T-helper 17 cell (primary cell): ENCODE measurements at regions not wholly inside any gene's neighbourhood (a gene's known extent, or its start where the extent isn't known, plus 50 kb on each side); places are given as distances from the start of the nearest gene placed in this dataset.

Source experiments
- ATAC-seq: fragments of 150-1000 bp; cut with Tn5 transposase; 2 replicates; pipeline ENCODE4 v1.10.0; 2021; ENCODE audit warnings: mild to moderate bottlenecking, moderate library complexity
- DNase-seq, 3 donors: peaks; one replicate each; pipeline versions ENCODE4 v3.0.0 to v3.0.0-alpha.2; 2020 to 2021
- H3K9me3 ChIP-seq: one replicate; pipeline ENCODE4 v1.7.0; 2013; ENCODE audit warnings: low read length, mild to moderate bottlenecking; ENCODE audit not compliant: control insufficient read depth, poor library complexity, severe bottlenecking
- H3K27ac Mint-ChIP-seq: one replicate; pipeline ENCODE4 v1.8.0; 2022; ENCODE audit warnings: mild to moderate bottlenecking, moderate library complexity, mixed read lengths
- H3K27me3 Mint-ChIP-seq: one replicate; pipeline ENCODE4 v1.8.0; 2022; ENCODE audit warnings: mixed read lengths
- H3K36me3 Mint-ChIP-seq: one replicate; pipeline ENCODE4 v1.8.0; 2022; ENCODE audit warnings: low read depth, mixed read lengths
- H3K4me1 Mint-ChIP-seq: one replicate; pipeline ENCODE4 v1.8.0; 2022; ENCODE audit warnings: mild to moderate bottlenecking, mixed read lengths
- H3K4me3 Mint-ChIP-seq: one replicate; pipeline ENCODE4 v1.8.0; 2022; ENCODE audit warnings: mild to moderate bottlenecking, moderate library complexity, mixed read lengths

DNA sequence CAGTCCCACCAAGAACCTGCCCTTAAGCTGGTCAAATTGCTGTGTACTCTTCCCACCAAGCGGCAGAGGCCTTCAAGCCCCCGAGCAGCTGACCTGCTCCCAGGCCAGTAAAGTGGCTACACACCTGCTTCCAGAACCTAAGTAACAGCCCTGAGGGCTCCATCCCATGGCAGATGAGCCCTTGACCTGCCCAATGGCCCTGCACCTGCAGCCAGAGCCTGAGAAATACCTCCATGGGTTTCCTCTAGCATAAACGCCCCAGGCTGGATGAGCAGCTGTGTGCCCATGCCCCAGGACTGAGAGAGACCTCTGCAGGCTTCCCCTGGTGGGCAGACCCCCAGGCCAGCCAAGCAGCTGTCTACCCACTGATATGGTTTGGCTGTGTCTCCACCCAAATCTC is 123.0 kb upstream of the LAMA2 start:
- no peak overlapping the region for H3K4me3 Mint-ChIP-seq
- peaks cover 15% of the 10 kb centered on the region for H3K27me3 Mint-ChIP-seq
- no peak overlapping the region for H3K27ac Mint-ChIP-seq
- DNase-seq (no peak), ATAC-seq (no peak)
- no peaks in the 10 kb centered on the region for H3K9me3 ChIP-seq
- H3K4me1 Mint-ChIP-seq = no peaks in the 10 kb centered on the region
- H3K36me3 Mint-ChIP-seq = no peaks in the 10 kb centered on the region

DNA sequence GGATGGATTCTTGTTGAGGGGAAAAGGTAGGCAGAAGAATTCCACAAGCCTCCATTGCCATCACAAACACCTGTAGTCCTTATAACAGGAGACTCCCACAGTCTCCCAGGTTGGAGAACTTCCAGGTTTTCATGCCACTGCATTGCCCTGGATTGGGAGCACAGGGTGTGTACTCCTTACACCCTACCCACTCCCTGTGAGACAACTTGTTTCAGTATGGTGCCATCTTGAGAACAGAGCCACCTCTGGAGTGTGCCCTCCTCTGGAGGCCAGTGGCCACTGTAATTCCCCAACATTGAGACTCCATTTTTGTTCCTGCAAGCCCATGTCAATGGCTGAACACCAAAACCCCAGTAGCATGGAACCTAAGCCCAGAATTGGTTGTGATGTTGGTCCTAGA is 123.5 kb upstream of the LAMA2 start:
- DNase-seq = no peak
- no peak overlapping the region for H3K4me3 Mint-ChIP-seq
- no peaks in the 10 kb centered on the region for H3K36me3 Mint-ChIP-seq
- H3K27ac Mint-ChIP-seq = no peak overlapping the region
- peaks cover 15% of the 10 kb centered on the region for H3K27me3 Mint-ChIP-seq
- no peaks in the 10 kb centered on the region for H3K4me1 Mint-ChIP-seq
- no peaks in the 10 kb centered on the region for H3K9me3 ChIP-seq
- no peak for ATAC-seq

DNA sequence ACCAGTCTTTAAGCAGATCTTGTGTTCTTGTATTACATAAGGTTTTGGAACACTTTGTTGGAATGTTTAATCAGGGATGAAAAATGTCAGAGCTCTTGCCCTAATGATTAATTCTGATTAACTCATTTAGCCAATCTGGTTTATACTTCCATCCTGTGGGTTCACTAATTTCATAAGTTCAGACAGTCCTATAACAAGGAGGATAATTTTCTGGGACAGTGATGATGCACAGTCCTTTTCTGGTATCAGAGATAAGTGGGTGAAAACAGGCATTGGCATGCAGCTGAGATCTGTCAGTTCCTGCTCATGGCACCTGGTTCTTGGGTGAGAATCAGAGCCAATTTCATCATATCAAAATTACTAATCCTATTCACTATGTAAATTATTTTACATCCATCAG is 125.0 kb upstream of the LAMA2 start:
- H3K27me3 Mint-ChIP-seq = peaks cover 14% of the 10 kb centered on the region

DNA sequence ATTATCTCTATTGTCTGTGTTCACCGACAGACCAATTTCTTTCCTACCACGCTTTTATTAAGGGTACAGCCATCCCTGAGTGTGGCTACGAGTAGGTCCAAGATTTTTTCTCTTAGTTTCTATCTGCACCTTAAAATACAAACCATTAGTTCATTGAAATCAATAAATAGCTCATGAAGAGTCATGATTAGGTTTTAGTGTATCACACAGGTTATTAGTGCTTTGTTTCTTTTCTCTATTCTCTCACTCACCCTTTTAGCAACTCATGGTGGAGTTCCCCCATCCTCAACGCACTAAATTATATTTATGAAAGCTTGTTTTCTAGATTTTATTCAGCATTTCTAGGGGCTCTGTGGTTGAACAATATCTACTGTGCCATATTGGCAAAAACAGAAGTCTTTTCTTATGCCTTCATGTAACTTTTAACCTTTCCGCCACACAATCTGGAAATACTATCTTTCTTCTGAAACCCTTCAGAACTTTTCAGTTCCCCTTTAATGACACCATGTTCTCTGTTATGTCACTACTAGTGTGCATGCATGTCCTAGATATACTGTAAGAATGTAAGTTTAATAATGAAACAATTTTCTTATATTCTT is 128.2 kb upstream of the LAMA2 start:
- no peaks in the 10 kb centered on the region for H3K9me3 ChIP-seq
- Mint-ChIP-seq H3K4me1 (no peaks in the 10 kb centered on the region), H3K27me3 (no peaks in the 10 kb centered on the region), H3K4me3 (no peak overlapping the region), H3K36me3 (no peaks in the 10 kb centered on the region), H3K27ac (no peak overlapping the region)
- ATAC-seq (no peak), DNase-seq (no peak)

More for the DNA sequence above, 125.0 kb upstream of the LAMA2 start:
- Mint-ChIP-seq H3K4me3 (no peak overlapping the region), H3K27ac (no peak overlapping the region), H3K4me1 (no peaks in the 10 kb centered on the region), H3K36me3 (no peaks in the 10 kb centered on the region)
- no peak for ATAC-seq
- DNase-seq = no peak
- no peaks in the 10 kb centered on the region for H3K9me3 ChIP-seq

DNA sequence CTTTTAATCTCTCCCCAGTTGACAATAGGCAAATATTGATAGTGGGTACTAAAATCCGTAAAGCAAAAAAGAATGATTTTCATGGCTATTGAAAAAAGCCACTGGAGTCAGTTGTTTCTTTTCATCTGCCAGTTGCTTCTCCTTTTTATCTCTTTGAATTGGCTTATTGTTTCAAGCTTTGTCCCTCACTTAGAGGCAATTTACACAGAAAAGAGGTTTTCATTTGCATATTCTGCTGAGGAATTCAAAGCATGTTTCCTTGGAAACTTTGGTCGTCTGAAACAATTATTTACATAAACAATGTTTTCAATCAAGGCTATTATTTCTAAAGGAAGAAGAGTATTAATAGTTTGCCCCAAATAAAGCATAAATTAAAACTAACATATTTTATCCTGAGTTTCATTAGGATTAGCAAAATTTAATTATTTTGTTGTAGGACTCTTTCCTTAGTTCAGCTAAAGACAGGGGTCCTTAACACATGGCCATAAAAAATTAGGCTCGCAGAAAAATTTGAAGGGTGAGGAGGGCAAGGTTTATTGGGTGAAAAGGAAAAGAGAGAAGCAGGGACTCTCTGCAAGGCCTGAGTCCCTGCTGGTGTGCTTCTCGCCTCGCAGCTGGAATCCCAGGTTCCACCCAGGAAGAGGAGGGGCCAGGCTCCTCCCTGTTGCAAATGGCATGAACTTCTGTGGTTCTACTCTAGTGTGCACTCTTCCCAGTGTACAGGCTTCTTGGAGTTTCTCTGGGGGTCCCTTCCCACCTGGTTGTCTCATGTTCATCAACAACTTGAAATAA is 138.8 kb upstream of the LAMA2 start:
- Mint-ChIP-seq H3K4me3 (no peak overlapping the region), H3K27ac (no peak overlapping the region), H3K4me1 (no peaks in the 10 kb centered on the region), H3K36me3 (no peaks in the 10 kb centered on the region), H3K27me3 (peaks cover 22% of the 10 kb centered on the region)
- ATAC-seq (no peak), DNase-seq (no peak)
- H3K9me3 ChIP-seq = no peaks in the 10 kb centered on the region

DNA sequence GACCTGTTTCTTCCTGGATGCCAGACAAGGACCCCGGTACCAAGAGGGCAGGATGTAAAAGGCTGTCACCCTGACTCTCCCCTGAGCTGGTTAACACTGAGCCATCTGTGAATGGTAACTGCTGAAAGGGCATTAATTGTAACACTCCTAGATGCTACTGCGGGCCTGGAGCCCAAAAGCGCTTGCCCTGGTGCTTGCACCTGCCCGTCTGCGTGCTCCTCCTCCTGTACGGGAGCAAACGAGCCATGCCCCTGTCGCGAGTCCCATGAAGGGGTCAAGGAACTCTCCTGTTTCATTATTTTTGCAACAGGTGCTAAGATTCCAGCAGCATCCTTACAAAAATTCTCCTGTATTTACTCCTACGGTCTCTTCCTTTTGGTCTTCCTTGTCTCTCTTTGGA is 140.0 kb upstream of the LAMA2 start:
- no peaks in the 10 kb centered on the region for H3K9me3 ChIP-seq
- Mint-ChIP-seq H3K4me3 (no peak overlapping the region), H3K27ac (no peak overlapping the region), H3K27me3 (peaks cover 22% of the 10 kb centered on the region), H3K36me3 (no peaks in the 10 kb centered on the region), H3K4me1 (no peaks in the 10 kb centered on the region)
- no peak for DNase-seq
- ATAC-seq = no peak

DNA sequence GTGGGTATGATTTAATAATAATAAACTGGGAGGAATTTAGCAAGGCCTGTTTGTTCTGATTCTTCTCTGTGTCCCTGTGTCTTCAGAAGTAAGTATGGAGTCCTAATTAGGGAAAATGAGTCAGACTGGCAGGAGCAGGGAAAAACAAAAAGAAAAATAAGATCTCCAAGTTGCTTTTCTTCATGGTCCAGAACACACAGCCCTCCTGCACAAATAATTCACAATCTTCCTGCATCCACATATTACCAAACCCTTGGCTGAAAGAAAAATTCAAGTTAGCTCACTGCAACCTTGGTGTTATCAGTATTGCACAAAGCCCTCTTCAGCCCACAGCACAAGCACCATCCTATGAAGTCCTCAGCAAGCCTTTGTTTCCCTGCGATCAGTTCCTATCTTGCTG is 142.0 kb upstream of the LAMA2 start:
- no peak for DNase-seq
- no peaks in the 10 kb centered on the region for H3K36me3 Mint-ChIP-seq
- H3K4me1 Mint-ChIP-seq = no peaks in the 10 kb centered on the region
- peaks cover 16% of the 10 kb centered on the region for H3K27me3 Mint-ChIP-seq
- no peak overlapping the region for H3K27ac Mint-ChIP-seq
- H3K4me3 Mint-ChIP-seq = no peak overlapping the region
- no peak for ATAC-seq
- H3K9me3 ChIP-seq = no peaks in the 10 kb centered on the region

DNA sequence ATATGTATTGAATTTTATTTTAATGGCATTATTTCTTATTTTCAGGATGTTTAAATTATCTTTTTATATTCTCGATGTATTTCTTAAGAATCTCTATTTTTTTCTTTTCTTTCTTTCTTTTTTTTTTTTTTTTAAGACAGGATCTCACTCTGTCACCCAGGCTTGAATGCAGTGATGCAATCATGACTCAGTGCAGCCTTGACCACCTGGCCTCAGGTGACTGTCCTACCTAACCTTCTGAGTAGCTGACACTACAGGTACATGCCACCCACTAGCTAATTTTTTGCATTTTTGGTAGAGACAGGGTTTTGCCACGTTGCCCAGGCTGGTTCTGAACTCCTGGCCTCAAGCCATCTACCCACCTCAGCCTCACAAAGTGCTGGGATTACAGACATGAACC is 143.8 kb upstream of the LAMA2 start:
- no peaks in the 10 kb centered on the region for H3K36me3 Mint-ChIP-seq
- peaks cover 22% of the 10 kb centered on the region for H3K27me3 Mint-ChIP-seq

DNA sequence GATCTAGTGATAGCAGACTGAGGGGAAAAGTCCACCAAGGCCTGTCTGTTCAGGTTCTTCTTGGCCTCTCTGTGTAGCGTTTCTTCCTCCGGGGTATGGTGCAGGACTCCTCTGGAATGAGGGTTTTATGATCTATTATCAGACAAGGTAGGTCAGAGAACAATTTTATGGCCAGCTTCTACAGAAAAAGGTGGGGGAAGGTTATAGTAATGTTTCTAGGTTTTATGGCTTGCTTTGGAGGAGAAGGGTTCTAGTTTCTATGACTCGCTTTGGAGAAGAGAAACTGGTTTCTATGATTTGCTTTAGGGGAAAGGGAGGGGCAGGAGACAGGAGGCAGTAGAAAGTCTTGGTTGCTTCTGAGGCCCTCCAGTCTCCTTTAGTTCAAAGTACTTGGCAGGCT is 144.8 kb upstream of the LAMA2 start:
- Mint-ChIP-seq H3K36me3 (no peaks in the 10 kb centered on the region), H3K27me3 (peaks cover 25% of the 10 kb centered on the region), H3K4me3 (no peak overlapping the region), H3K27ac (no peak overlapping the region), H3K4me1 (no peaks in the 10 kb centered on the region)
- no peak for DNase-seq
- no peak for ATAC-seq
- no peaks in the 10 kb centered on the region for H3K9me3 ChIP-seq

More for the DNA sequence above, 143.8 kb upstream of the LAMA2 start:
- Mint-ChIP-seq H3K4me3 (no peak overlapping the region), H3K4me1 (no peaks in the 10 kb centered on the region), H3K27ac (no peak overlapping the region)
- no peak for DNase-seq
- no peaks in the 10 kb centered on the region for H3K9me3 ChIP-seq
- no peak for ATAC-seq

DNA sequence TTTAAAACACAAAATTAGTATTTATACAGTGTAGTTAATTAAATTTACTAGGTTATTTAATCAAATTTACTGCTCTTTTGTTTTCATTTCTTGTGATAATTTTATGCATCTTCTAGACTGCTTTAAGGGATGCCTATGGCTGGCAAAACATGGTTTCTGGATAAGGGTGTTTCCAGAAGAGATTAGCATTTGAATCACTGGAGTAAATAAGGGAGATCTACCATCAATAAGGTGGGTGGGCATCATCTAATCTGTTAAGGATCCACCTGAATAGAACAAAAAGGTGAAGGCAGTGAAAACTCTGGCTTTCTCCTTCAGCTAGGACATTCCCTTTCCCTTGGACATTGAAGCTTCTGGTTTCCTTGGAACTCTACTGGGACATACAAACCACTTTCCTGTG is 146.2 kb upstream of the LAMA2 start:
- DNase-seq = no peak
- Mint-ChIP-seq H3K4me3 (no peak overlapping the region), H3K36me3 (no peaks in the 10 kb centered on the region), H3K27me3 (peaks cover 18% of the 10 kb centered on the region), H3K27ac (no peak overlapping the region), H3K4me1 (no peaks in the 10 kb centered on the region)
- no peaks in the 10 kb centered on the region for H3K9me3 ChIP-seq
- ATAC-seq = no peak

DNA sequence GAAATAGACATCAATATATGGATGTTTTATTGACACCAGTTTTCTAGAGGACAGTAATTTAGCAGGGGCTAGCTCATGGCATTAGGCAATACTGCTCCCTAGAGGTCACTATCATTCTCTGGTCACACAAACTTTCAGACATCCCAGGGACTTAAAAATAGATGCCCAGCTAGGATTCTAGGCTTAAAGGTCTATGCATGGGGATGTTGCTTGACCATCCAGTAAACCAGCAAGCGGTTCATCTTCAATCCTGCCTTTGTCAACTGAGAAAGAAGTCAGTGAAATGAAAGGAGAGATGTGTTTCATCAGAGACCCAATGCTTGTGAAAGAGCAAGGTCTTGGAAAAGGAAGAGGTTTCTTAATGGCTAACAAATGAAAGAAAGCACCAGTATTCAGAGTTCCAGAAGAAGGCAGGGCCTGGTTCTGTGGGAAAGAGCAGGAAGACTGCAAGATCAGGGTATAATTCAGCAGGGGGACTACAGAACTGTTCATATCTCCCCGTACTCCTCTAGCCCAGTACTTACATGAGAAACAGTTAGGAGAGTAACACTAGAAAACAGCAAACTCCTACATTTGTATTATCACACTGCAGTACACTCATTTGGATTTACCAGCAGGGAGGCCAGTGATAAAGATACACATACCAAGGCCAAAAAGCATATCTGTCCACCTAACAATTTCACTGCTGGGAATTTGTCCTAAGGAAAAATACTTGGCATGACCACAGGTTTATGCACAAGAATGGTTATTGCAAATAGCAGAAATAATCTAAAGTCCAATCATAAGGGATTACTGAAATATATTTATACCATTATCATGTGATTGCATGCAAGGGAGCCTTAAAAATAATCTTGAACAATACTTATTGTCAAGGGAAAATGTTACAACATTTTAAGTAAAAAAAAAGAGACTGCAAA is 151.4 kb upstream of the LAMA2 start:
- Mint-ChIP-seq H3K4me1 (no peaks in the 10 kb centered on the region), H3K27ac (no peak overlapping the region), H3K27me3 (peaks cover 39% of the 10 kb centered on the region), H3K4me3 (no peak overlapping the region), H3K36me3 (no peaks in the 10 kb centered on the region)
- DNase-seq (no peak), ATAC-seq (no peak)
- H3K9me3 ChIP-seq = no peaks in the 10 kb centered on the region

DNA sequence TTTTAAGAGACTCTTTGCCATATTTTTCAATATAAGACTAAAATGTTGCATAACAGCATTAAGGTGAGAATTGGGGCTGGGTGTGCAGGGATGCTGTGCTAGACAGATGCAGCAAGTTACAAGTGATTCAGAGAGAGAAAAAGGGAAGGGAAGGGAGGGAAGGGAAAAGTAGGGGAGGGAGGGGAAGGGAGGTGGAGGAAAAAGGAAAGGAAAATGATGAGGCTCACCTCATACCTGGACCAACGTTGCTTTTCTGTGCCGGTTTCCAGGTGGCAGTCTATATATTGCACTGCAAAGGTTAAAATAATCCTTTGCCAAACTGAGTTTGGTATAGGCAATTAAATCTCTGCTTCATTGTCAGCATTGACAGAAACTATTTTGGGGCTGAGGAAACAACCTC is 155.4 kb upstream of the LAMA2 start:
- no peak overlapping the region for H3K4me3 Mint-ChIP-seq
- DNase-seq (no peak), ATAC-seq (no peak)
- H3K4me1 Mint-ChIP-seq = no peaks in the 10 kb centered on the region
- no peak overlapping the region for H3K27ac Mint-ChIP-seq
- no peaks in the 10 kb centered on the region for H3K36me3 Mint-ChIP-seq
- peaks cover 36% of the 10 kb centered on the region for H3K27me3 Mint-ChIP-seq
- no peaks in the 10 kb centered on the region for H3K9me3 ChIP-seq
